Smooth muscle cell (in vitro differentiated cells): ENCODE measurements at regions not wholly inside any gene's neighbourhood (a gene's known extent, or its start where the extent isn't known, plus 50 kb on each side); places are given as distances from the start of the nearest gene placed in this dataset. TPM values are rescaled to one million over a fixed set of nuclear protein-coding genes. Genes with fewer than 3 reads are reported as not detected.
"Not testable (repeated sequence)": the region's sequence is repeated elsewhere in the genome, so short reads cannot be mapped to it uniquely, and the experiment has no call there.

Source experiments
- DNase-seq: peaks from one replicate; lab custom pipeline; 2025; ENCODE audit not compliant: unreplicated experiment; lab: John Stamatoyannopoulos, UW
- H2AFZ ChIP-seq: fragments of 200-600 bp; sonication (generic); 2 replicates; pipeline ENCODE4 v1.6.0; 2016; ENCODE audit warnings: antibody characterized with exemption, low read depth, mild to moderate bottlenecking
- H3F3A ChIP-seq: fragments of 200-600 bp; sonication (generic); 2 replicates; pipeline ENCODE4 v1.6.0; 2017; ENCODE audit warnings: antibody characterized with exemption, low read depth
- H3K27ac ChIP-seq: fragments of 200-600 bp; sonication (generic); 2 replicates; pipeline ENCODE4 v1.5.1; 2016; ENCODE audit warnings: low read depth, mild to moderate bottlenecking
- H3K27me3 ChIP-seq: fragments of 200-600 bp; sonication (generic); 2 replicates; pipeline ENCODE4 v1.6.1; 2016; ENCODE audit warnings: low read depth, mild to moderate bottlenecking
- H3K36me3 ChIP-seq: fragments of 200-600 bp; sonication (generic); 2 replicates; pipeline ENCODE4 v1.5.1; 2016; ENCODE audit warnings: low read depth
- H3K4me1 ChIP-seq: fragments of 200-600 bp; sonication (generic); 2 replicates; pipeline ENCODE4 v1.5.1; 2016; ENCODE audit warnings: low read depth
- H3K4me2 ChIP-seq: fragments of 200-600 bp; sonication (generic); 2 replicates; pipeline ENCODE4 v1.6.0; 2016; ENCODE audit warnings: mild to moderate bottlenecking
- H3K4me3 ChIP-seq: fragments of 200-600 bp; sonication (generic); 2 replicates; pipeline ENCODE4 v1.5.1; 2016; ENCODE audit warnings: mild to moderate bottlenecking
- H3K79me2 ChIP-seq: fragments of 200-600 bp; sonication (generic); 2 replicates; pipeline ENCODE4 v1.6.0; 2016; ENCODE audit warnings: low read depth, mild to moderate bottlenecking
- H3K9ac ChIP-seq: fragments of 200-600 bp; sonication (generic); 2 replicates; pipeline ENCODE4 v1.6.0; 2016; ENCODE audit warnings: low read depth
- H3K9me3 ChIP-seq: fragments of 200-600 bp; sonication (generic); replicated peaks from 2 replicates; pipeline ENCODE4 v1.5.1; 2016; ENCODE audit warnings: low read depth
- H4K20me1 ChIP-seq: fragments of 200-600 bp; sonication (generic); 2 replicates; pipeline ENCODE4 v1.6.0; 2016; ENCODE audit warnings: low read depth
- WGBS: methylation state at CpG from one replicate; pipeline ENCODE4 v1.1.7; 2016; ENCODE audit warnings: low lambda C conversion rate; 5-methylcytosine and 5-hydroxymethylcytosine counted together
- small RNA-seq: library from RNA; depleted of rRNA; stranded (forward); fragments of <200 nt; gene quantifications from one replicate; pipeline ENCODE3, GENCODE V24; 2014
- TF ChIP-seq, protein P1 (sequence below): fragments of 200-600 bp; sonication (generic); IDR thresholded peaks from 2 replicates; pipeline ENCODE4 v1.5.1; 2017; ENCODE audit warnings: borderline replicate concordance, mild to moderate bottlenecking, antibody characterized with exemption; ENCODE audit not compliant: insufficient read depth, poor library complexity, severe bottlenecking

DNA sequence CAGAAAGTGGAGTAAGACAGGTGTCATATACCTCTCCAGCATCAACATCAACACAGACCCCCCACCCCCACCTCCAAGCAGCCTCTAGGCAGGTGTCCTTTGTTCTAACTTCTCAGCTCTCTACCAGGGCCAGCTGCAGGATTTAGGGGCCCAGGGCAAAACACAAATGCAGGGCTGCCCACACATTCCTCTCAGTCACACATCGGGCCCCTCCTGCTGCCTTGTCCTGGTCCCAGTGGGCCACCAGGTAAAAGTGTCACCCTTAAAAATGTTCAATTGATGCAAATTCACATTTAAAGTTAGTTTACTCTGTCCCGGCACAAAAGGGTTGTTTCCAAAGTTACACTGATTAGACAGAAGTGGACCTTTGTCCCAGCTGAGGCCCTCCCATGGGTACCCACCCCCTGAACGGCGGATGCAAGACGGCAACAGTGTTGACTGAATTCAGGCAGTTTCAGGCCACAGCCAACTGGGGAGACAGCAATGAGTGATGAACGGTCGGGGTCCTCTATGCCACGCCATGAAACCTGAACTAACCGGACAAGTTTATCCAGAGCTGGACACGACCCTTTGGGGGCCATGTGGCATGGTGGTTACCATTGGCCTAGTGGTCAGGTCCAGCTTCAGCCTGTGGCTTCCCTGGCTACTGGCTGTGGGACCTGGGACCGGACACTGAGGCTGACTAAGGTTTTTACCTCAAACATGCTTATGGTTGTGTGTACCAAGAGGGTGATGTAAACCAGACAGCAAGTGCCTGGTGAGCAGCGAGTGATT, 52.2 kb upstream of the UNC93A start:
- Histone ChIP-seq H3K27me3 (no peaks in the 10 kb centered on the region), H3K9ac (no peak overlapping the region), H2AFZ (no peak overlapping the region), H4K20me1 (no peaks in the 10 kb centered on the region), H3K9me3 (no peaks in the 10 kb centered on the region), H3K79me2 (no peaks in the 10 kb centered on the region), H3K27ac (no peak overlapping the region), H3K4me2 (no peak overlapping the region), H3K4me1 (peaks cover 4% of the 10 kb centered on the region), H3K4me3 (no peak overlapping the region), H3K36me3 (no peaks in the 10 kb centered on the region), H3F3A (no peaks in the 10 kb centered on the region)
- TF ChIP-seq, protein P1, sequence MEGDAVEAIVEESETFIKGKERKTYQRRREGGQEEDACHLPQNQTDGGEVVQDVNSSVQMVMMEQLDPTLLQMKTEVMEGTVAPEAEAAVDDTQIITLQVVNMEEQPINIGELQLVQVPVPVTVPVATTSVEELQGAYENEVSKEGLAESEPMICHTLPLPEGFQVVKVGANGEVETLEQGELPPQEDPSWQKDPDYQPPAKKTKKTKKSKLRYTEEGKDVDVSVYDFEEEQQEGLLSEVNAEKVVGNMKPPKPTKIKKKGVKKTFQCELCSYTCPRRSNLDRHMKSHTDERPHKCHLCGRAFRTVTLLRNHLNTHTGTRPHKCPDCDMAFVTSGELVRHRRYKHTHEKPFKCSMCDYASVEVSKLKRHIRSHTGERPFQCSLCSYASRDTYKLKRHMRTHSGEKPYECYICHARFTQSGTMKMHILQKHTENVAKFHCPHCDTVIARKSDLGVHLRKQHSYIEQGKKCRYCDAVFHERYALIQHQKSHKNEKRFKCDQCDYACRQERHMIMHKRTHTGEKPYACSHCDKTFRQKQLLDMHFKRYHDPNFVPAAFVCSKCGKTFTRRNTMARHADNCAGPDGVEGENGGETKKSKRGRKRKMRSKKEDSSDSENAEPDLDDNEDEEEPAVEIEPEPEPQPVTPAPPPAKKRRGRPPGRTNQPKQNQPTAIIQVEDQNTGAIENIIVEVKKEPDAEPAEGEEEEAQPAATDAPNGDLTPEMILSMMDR: no peak
- DNase-seq: no peak
- WGBS: 91% methylated on average over 12 of the region's 12 CpGs

DNA sequence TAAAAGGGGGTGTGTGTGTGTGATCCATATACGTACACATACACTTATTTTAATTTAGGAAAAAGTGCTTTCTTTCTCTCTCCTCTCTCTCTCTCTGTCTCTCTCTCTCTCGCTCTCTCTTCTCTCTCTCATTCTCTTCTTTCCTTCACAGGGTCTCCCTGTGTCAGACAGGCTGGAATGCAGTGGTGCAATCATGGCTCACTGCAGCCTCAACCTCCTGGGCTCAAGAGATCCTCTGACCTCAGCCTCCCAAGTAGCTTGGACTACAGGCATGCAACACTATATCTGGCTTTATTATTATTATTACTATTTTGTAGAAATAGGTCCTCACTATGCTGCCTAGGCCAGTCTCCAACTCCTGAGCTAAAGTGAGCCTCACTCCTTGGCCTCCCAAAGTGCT, 51.6 kb upstream of the UNC93A start:
- not testable (repeated sequence) for H3F3A ChIP-seq, H3K79me2 ChIP-seq, H3K27me3 ChIP-seq, H4K20me1 ChIP-seq, H3K4me1 ChIP-seq, H3K36me3 ChIP-seq, H3K4me3 ChIP-seq, H3K4me2 ChIP-seq, H3K9ac ChIP-seq, H3K27ac ChIP-seq, H2AFZ ChIP-seq, DNase-seq, H3K9me3 ChIP-seq
- 83% methylated on average over 1 of the region's 2 CpGs for WGBS

- Histone ChIP-seq H3K9me3 (no peaks in the 10 kb centered on the region), H3K4me3 (no peak overlapping the region), H2AFZ (no peak overlapping the region), H3K36me3 (no peaks in the 10 kb centered on the region), H3K4me1 (peaks cover 10% of the 10 kb centered on the region), H3K9ac (no peak overlapping the region), H4K20me1 (no peaks in the 10 kb centered on the region), H3K27ac (no peak overlapping the region), H3F3A (no peaks in the 10 kb centered on the region), H3K27me3 (no peaks in the 10 kb centered on the region), H3K79me2 (no peaks in the 10 kb centered on the region), H3K4me2 (no peak overlapping the region)
- 97% methylated on average over 17 of the region's 18 CpGs for WGBS
- TF ChIP-seq, protein P1: no peak
- DNase-seq: no peak
These were observed 51.0 kb upstream of the UNC93A start for GRCh38 chr6:167240034-167240541.

Small RNA genes lying in the stretch of these regions (small RNA-seq; reads per million reads assigned to genes)
- gene AL353747.1: not detected
